RCC 7860 (cell line): ENCODE measurements at regions not wholly inside any gene's neighbourhood (a gene's known extent, or its start where the extent isn't known, plus 50 kb on each side); places are given as distances from the start of the nearest gene placed in this dataset.
A peak's percentile ranks its signal among the peaks of the same experiment; 100 is the strongest.

Source experiments
- DNase-seq: peaks from one replicate; pipeline ENCODE4 v3.0.0-alpha.2; 2015; ENCODE audit warnings: low spot score
- FAIRE-seq: peaks from 2 replicates; lab custom pipeline; 2012; peaks lifted over from hg19 to GRCh38; lab: Jason Lieb, UNC

- FAIRE-seq (peak; percentile 76), DNase-seq (peak; percentile 37)
Observed at GRCh38 chr5:35436400-35437057, 181.1 kb upstream of the SPEF2 start.

GRCh38 chr5:35430381-35431162 is 187.1 kb upstream of the SPEF2 start:
- DNase-seq (no peak), FAIRE-seq (no peak)

GRCh38 chr5:35420200-35420599 is 189.9 kb upstream of the PRLR start:
- no peak for FAIRE-seq
- no peak for DNase-seq

- DNase-seq = no peak
- no peak for FAIRE-seq
Observed at GRCh38 chr5:35417040-35417439, 186.8 kb upstream of the PRLR start.

DNA sequence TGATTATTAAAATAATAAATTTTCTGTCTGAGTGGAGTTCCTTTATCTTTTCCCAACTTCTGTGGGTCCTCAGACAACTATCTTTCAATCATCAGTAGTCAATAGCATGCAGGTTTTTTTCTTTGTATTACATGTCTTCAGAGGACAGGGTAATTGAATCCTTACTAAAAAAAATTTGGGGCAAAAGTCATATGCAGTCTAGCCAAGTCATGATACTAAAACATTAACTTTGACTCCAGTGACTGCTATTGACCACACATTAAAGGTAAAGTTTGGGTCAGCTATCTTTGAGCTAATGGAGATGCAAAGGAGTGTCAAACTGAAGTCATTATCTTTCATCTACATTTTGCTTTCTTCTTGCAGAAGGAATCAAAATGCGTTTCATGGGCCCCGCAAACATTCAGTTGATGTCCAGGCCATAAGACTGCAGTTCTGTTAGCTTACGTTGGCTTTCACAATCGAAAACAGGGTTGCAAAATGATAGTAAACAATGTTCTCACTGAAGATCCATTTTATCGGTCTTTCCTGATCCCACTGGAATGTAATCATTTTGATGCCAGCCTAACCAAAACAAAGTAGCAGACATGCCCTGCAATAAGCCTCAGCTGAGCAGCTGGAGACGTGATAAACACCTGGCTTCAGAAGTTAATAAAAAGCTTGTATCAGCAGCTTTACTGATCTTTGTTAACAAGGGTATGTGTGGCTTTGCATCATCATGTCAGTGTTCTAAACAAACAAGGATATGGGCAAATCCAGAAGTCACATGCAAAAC is 186.1 kb upstream of the PRLR start:
- DNase-seq (no peak), FAIRE-seq (no peak)

GRCh38 chr5:35415309-35415708 is 185.0 kb upstream of the PRLR start:
- FAIRE-seq = no peak
- no peak for DNase-seq

- FAIRE-seq (no peak), DNase-seq (no peak)
Observed at GRCh38 chr5:35409361-35409760, 179.1 kb upstream of the PRLR start.

DNA sequence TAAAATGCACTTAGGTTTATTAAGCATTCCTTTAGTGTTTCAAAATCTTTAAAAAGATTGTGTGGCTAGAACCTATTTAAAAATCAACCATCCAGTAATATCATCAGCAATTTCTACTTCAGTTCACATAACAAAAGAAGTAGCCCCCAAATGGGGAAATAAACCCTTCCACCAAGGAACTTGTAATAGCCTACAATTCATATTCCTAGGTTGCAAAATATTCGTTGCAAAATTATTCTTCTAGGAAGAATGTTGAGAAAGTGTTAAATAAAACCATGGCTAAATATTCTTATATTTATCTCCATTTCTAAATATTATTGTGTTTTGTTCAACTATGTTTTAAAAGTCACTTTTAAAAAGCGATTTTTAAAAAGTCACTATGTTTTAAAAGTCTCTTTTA is 177.9 kb upstream of the PRLR start:
- DNase-seq (no peak), FAIRE-seq (no peak)

GRCh38 chr5:35407697-35408096 is 177.4 kb upstream of the PRLR start:
- DNase-seq (no peak), FAIRE-seq (no peak)

- FAIRE-seq (no peak), DNase-seq (no peak)
Observed at GRCh38 chr5:35405938-35406337, 175.7 kb upstream of the PRLR start.

DNA sequence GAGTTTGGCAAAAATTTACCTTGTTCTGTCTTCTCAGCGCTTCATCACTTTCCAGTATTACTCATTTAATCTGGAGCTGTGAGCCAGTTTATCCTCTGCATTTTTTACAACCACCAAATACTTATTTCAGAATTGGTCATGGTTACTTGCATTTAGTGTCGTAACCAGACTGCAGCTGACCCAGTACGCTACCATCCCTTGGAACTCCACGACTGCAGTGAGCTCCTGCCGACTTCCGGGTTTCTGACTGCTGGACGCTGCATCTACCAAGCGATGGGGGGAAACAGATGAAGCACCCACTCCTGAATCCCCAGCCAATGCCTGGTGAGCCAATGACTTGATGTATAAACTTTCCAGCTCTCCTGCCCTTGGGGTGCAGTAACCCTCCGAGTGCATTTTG is 174.4 kb upstream of the PRLR start:
- FAIRE-seq (no peak), DNase-seq (no peak)

DNA sequence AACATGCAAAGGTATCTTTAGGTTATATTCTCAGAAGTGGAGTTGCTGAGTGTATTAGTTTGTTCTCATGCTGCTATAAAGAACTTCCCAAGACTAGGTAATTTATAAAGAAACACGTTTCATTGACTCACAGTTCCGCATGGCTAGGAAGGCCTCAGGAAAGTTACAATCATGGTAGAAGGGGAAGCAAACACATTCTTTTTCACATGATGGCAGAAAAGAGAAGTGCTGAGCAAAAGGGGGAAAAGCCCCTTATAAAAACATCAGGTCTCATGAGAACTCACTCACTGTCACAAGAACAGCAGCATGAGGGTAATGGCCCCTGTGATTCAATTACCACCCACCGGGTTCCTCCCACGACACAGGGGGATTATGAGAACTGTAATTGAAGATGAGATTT is 163.6 kb upstream of the PRLR start:
- FAIRE-seq (peak; percentile 21), DNase-seq (no peak)

GRCh38 chr5:35384658-35385057 is 154.4 kb upstream of the PRLR start:
- no peak for DNase-seq
- no peak for FAIRE-seq

DNA sequence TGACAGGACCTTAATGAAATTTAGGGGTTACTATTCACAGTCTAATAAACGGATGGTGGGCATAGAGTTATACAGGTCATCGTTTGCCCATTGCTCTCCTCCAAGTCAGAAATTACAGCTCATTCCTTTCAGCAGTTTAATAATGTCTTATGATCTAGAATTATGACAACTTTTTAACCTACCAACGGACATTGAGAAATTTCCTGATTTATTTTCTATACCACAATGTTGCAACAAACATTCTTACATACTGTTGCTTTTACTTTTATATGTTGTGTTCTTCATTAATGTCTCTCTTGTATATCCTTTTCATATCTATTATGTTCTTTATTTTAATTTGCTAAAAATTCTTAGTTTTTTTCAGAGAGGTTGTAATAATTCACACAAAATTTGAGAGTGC is 152.8 kb upstream of the PRLR start:
- DNase-seq (no peak), FAIRE-seq (no peak)

GRCh38 chr5:35377653-35378052 is 147.4 kb upstream of the PRLR start:
- FAIRE-seq = no peak
- no peak for DNase-seq

- no peak for DNase-seq
Observed at GRCh38 chr5:35374584-35374983, 144.3 kb upstream of the PRLR start.

DNA sequence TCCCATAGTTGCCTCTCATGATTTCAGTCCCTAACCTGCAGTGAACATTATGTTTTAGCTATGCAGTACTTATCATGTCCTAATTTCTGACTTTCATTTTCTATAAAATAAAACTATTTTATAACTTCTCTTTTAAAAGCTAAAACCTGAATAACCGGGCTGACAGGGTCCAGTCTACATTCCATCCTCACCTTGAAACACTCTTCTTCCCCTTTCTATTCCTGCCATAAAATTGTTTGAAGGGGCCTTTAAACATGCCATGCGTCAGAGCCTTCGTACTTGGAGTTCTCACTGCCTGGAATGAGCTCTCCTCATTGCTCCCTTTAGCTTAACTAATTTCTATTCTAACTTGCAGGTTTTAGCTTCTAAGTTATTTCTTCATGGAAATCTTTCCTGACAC is 143.0 kb upstream of the PRLR start:
- no peak for DNase-seq
- FAIRE-seq = no peak

More at GRCh38 chr5:35374584-35374983, 144.3 kb upstream of the PRLR start:
- no peak for FAIRE-seq

DNA sequence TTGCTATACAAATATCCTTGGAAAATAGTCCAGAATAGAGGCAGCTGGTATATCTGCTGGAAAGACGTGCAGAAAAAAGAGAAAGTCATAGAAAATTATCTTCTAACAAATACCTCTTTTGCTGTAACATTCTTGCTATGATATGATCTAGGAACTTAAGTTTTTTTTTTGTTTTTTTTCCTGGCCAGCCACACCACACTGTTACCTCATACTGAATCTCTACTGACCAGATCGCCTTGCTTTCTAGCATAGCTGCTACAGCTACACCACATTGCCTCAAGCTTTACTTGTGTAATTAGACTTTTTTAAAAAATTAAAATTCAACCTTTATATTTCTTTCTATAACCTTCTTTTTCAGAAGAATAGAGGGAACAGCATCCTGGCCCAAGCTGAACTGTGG is 142.2 kb upstream of the PRLR start:
- DNase-seq = no peak
- FAIRE-seq = no peak

GRCh38 chr5:35371951-35372426 is 141.7 kb upstream of the PRLR start:
- FAIRE-seq (no peak), DNase-seq (no peak)

DNA sequence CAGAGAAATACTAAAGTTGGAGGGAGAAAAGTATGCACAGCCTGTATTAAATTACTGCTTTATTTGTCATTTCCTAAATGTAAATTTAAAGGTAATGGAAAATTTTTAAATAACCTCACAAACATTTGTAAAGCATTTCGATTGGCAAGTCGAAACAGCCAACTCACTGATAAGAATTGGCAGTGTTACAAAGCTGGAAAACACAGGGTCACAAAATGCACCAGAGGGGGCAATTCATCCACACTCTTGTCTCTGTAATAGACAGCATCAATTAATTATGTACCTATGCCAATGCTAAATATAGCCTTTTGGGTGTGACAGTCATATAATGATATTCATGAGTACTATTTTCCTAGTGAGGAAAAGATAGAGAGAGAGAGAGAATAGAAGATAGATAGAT is 140.6 kb upstream of the PRLR start:
- DNase-seq (no peak), FAIRE-seq (no peak)

DNA sequence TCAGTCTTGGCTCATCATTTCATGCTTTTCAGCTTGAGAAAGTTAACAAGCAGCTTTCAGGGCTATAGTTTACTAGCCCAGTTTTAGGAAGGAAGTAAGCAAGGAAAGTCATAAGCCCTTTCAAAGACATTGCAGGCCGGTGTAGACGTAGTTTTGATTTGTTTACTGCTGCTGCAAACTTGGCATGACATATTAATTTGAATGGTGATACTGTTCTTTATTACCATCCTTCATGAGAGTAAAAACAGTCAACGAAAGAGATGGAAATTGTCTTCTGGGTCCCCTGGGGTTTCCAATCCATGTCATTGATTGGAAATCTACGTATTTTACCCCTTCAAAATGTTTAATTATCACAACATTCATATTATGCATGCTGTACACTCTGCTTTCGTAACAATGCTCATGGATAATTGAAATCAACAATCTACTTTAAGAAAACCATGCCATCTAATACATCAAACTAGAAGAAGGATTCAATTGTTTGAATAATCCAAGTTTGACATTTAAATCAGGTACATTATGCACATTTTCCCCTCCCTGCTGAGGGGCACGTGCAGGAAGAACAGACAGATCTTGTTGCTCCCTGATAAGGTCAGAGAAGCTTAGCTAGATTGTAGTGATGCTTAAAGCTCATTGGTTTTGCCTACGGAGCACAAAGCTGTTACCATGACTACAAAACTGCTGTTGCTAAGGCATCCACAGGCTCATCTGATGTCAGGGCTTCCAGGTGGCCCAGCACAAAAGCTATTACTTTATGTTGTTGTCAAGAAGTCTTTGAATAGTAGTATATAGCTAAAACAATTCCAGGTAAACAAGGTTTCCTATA is 139.9 kb upstream of the PRLR start:
- FAIRE-seq = no peak
- DNase-seq = no peak
